ENCODE measurements at regions not wholly inside any gene's neighbourhood (a gene's known extent, or its start where the extent isn't known, plus 50 kb on each side); places are given as distances from the start of the nearest gene placed in this dataset.

DNA sequence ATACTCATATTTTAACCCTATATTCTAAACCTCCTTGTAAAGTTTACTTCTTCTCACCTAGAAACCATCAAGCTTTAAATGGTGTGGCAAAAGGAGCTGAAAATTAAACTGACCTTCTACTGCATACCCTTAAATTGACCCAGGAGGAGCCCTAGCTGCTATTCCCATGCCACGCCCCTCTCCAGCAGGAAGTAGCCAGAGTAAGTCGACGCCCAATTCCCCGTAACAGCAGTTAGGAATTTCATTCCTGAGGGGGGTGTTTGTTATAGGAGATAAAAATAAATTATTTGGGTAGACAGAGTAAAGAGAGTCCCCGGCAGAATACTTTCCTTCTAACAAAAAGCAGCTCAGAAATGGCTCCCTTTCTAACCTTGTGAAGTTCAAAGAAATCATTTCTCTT is 111.8 kb upstream of the FAM174A start:
- Histone ChIP-seq H3K4me3 (ENCODE audit: insufficient read length, low read depth) (no peak overlapping the region), H3K4me1 (ENCODE audit: insufficient read depth, insufficient read length) (no peaks in the 10 kb centered on the region), H3K36me3 (ENCODE audit: insufficient read depth, insufficient read length, low read length) (no peaks in the 10 kb centered on the region), H3K27me3 (ENCODE audit: insufficient read depth, insufficient read length) (no peaks in the 10 kb centered on the region), H3K9me3 (ENCODE audit: insufficient read depth, low read length) (peaks cover 18% of the 10 kb centered on the region), H3K9ac (ENCODE audit: insufficient read length, low read depth) (no peak overlapping the region)
- TF ChIP-seq ZNF274 (IDR thresholded peaks at IDR 0.05; ENCODE audit: low read depth, low read length) (no peak), SUZ12 (IDR thresholded peaks at IDR 0.05; ENCODE audit: extremely low read depth, insufficient read depth, insufficient read length) (no peak), YY1 (IDR thresholded peaks at IDR 0.05; ENCODE audit: insufficient read depth, insufficient read length) (no peak)
- no peak for DNase-seq (ENCODE audit: low read depth, low spot score)

DNA sequence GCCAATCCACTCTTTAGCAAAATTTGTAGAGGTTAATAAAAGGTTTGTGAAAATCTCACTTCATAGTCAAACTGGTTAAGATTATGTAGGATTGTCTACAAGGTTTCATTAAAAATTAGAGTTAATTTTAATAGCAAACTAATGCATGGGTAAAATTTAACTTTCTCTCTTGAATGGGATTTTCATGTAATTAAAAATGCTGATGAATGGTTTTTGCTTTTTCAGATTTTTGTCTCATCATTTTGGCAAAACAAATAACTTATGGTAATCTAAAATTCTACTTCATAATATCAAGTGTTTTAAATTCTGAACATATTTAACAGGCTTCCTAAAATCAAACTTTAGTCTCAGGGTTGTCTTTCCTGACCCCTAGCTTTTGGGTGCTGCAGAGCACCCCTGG is 113.8 kb upstream of the FAM174A start:
- no peak for DNase-seq (ENCODE audit: low read depth, low spot score)
- Histone ChIP-seq H3K36me3 (ENCODE audit: insufficient read depth, insufficient read length, low read length) (no peaks in the 10 kb centered on the region), H3K4me1 (ENCODE audit: insufficient read depth, insufficient read length) (no peaks in the 10 kb centered on the region), H3K4me3 (ENCODE audit: insufficient read length, low read depth) (no peak overlapping the region), H3K27me3 (ENCODE audit: insufficient read depth, insufficient read length) (no peaks in the 10 kb centered on the region), H3K9ac (ENCODE audit: insufficient read length, low read depth) (no peak overlapping the region), H3K9me3 (ENCODE audit: insufficient read depth, low read length) (peaks cover 18% of the 10 kb centered on the region)
- no peak for TF ChIP-seq SUZ12 (IDR thresholded peaks at IDR 0.05; ENCODE audit: extremely low read depth, insufficient read depth, insufficient read length)
- no peak for TF ChIP-seq YY1 (IDR thresholded peaks at IDR 0.05; ENCODE audit: insufficient read depth, insufficient read length)
- TF ChIP-seq ZNF274 (IDR thresholded peaks at IDR 0.05; ENCODE audit: low read depth, low read length), result no peak

DNA sequence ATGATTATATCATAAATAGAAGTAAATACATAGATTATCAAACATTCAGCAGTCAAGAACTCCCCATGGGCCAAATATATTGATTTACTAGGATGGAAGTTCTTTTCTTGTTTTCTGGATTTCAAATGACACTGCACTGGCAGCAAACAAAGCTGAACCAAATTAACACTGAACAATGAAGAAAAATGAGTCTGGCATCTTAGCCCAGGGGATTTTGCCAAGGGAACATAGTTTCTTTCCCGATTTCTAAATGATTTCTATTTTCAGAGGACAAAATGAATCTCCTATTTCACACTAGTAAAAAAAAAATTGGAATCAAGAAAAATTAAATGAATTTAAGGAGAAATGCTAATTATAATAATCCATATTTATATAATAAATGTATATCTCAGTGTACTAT is 116.9 kb upstream of the FAM174A start:
- no peaks in the 10 kb centered on the region for H3K4me1 ChIP-seq (ENCODE audit: insufficient read depth, insufficient read length)
- H3K9ac ChIP-seq (ENCODE audit: insufficient read length, low read depth), result no peak overlapping the region
- DNase-seq (ENCODE audit: low read depth, low spot score), result no peak
- H3K9me3 ChIP-seq (ENCODE audit: insufficient read depth, low read length), result no peaks in the 10 kb centered on the region
- no peak overlapping the region for H3K4me3 ChIP-seq (ENCODE audit: insufficient read length, low read depth)
- TF ChIP-seq SUZ12 (IDR thresholded peaks at IDR 0.05; ENCODE audit: extremely low read depth, insufficient read depth, insufficient read length) (no peak), ZNF274 (IDR thresholded peaks at IDR 0.05; ENCODE audit: low read depth, low read length) (no peak), YY1 (IDR thresholded peaks at IDR 0.05; ENCODE audit: insufficient read depth, insufficient read length) (no peak)
- H3K27me3 ChIP-seq (ENCODE audit: insufficient read depth, insufficient read length), result no peaks in the 10 kb centered on the region
- H3K36me3 ChIP-seq (ENCODE audit: insufficient read depth, insufficient read length, low read length), result no peaks in the 10 kb centered on the region

DNA sequence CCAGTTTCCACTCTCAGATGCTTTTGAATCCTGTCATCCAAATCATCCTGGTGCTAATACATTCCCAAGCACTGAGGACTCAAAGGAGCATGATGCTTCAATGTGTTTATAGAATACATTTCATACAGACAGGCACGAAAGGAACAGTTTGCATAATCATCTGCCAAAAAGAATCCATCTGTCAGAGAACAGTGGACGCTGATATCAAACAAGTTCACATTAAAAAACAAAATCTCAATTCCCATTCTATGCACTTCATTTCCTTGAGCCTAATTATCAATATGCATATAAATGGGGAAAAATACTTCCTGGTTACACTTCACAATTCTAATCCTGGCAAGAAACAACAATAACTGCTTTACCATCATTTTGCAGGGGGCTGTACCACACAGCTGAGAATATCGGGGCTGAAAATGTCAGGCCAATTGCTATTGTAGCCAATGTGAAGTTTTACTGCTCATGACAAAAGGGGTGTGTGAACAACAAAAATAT is 125.5 kb upstream of the FAM174A start:
- H3K4me1 ChIP-seq (ENCODE audit: insufficient read depth, insufficient read length), result no peaks in the 10 kb centered on the region
- no peak overlapping the region for H3K9ac ChIP-seq (ENCODE audit: insufficient read length, low read depth)
- DNase-seq (ENCODE audit: low read depth, low spot score), result no peak
- no peak overlapping the region for H3K4me3 ChIP-seq (ENCODE audit: insufficient read length, low read depth)
- no peaks in the 10 kb centered on the region for H3K36me3 ChIP-seq (ENCODE audit: insufficient read depth, insufficient read length, low read length)
- H3K9me3 ChIP-seq (ENCODE audit: insufficient read depth, low read length), result no peaks in the 10 kb centered on the region
- no peaks in the 10 kb centered on the region for H3K27me3 ChIP-seq (ENCODE audit: insufficient read depth, insufficient read length)
- TF ChIP-seq SUZ12 (IDR thresholded peaks at IDR 0.05; ENCODE audit: extremely low read depth, insufficient read depth, insufficient read length) (no peak), YY1 (IDR thresholded peaks at IDR 0.05; ENCODE audit: insufficient read depth, insufficient read length) (no peak), ZNF274 (IDR thresholded peaks at IDR 0.05; ENCODE audit: low read depth, low read length) (no peak)

DNA sequence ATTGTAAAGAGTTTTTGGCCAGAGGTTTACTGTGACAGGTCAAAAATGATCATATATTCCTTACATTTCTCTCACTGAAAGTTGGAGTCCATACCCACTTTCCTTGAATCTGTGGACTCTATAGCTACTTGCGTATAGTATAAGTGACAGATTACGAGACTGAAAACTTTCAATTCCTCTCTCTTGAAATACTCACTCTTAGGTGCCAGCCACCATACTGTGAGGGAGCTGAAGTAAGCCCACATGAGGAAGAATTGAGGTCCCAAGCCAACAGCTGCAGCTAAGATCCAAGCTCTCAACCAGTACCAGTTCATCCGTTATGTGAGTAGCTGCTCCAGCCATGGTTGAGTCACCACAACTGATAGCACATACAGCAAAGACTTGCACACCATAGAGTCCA is 128.1 kb upstream of the FAM174A start:
- Histone ChIP-seq H3K36me3 (ENCODE audit: insufficient read depth, insufficient read length, low read length) (no peaks in the 10 kb centered on the region), H3K27me3 (ENCODE audit: insufficient read depth, insufficient read length) (no peaks in the 10 kb centered on the region), H3K4me3 (ENCODE audit: insufficient read length, low read depth) (no peak overlapping the region), H3K9ac (ENCODE audit: insufficient read length, low read depth) (no peak overlapping the region), H3K9me3 (ENCODE audit: insufficient read depth, low read length) (no peaks in the 10 kb centered on the region), H3K4me1 (ENCODE audit: insufficient read depth, insufficient read length) (no peaks in the 10 kb centered on the region)
- TF ChIP-seq YY1 (IDR thresholded peaks at IDR 0.05; ENCODE audit: insufficient read depth, insufficient read length), result no peak
- TF ChIP-seq SUZ12 (IDR thresholded peaks at IDR 0.05; ENCODE audit: extremely low read depth, insufficient read depth, insufficient read length), result no peak
- no peak for TF ChIP-seq ZNF274 (IDR thresholded peaks at IDR 0.05; ENCODE audit: low read depth, low read length)
- no peak for DNase-seq (ENCODE audit: low read depth, low spot score)

DNA sequence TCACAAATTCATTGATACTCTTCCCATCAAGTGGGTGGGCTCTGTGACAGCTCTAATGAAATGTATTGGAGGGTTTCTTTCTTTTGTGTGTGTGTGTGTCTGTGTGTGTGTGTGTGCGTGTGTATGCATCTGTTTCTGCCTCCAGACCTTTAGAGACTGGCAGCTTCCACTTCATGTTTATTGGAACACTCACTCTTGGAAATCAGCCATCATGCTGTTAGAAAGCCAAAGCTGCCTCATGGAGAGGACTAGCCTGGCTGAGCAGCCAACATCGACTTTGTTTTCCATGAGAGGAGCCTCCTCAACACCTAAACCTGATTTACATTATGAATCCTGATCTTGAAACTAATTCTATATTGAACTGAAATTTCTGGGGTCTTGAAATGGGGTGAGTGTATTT is 128.5 kb upstream of the FAM174A start:
- no peak for TF ChIP-seq ZNF274 (IDR thresholded peaks at IDR 0.05; ENCODE audit: low read depth, low read length)
- TF ChIP-seq YY1 (IDR thresholded peaks at IDR 0.05; ENCODE audit: insufficient read depth, insufficient read length), result no peak
- no peak for TF ChIP-seq SUZ12 (IDR thresholded peaks at IDR 0.05; ENCODE audit: extremely low read depth, insufficient read depth, insufficient read length)
- Histone ChIP-seq H3K9ac (ENCODE audit: insufficient read length, low read depth) (no peak overlapping the region), H3K4me3 (ENCODE audit: insufficient read length, low read depth) (no peak overlapping the region), H3K4me1 (ENCODE audit: insufficient read depth, insufficient read length) (no peaks in the 10 kb centered on the region), H3K27me3 (ENCODE audit: insufficient read depth, insufficient read length) (no peaks in the 10 kb centered on the region), H3K9me3 (ENCODE audit: insufficient read depth, low read length) (no peaks in the 10 kb centered on the region), H3K36me3 (ENCODE audit: insufficient read depth, insufficient read length, low read length) (no peaks in the 10 kb centered on the region)
- DNase-seq (ENCODE audit: low read depth, low spot score), result no peak

DNA sequence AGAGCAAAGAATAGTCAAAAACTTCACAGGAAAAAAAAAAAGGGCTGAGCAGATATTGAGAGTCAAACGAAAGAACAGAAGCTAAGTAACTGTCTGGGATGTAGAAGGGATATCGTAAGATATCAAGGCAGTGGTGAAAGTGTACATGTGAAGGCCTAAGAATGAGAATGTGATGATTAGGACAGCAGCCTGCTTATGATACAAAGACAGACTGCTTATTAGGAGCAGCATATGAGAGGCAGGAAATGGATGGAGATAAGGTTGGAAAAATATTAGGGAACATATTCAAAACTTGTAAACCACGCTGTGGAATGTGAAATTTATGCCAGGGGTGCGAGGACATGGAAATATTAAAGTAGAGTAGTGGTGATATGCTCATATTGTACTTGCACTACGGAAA is 133.1 kb upstream of the FAM174A start:
- no peak overlapping the region for H3K4me3 ChIP-seq (ENCODE audit: insufficient read length, low read depth)
- TF ChIP-seq ZNF274 (IDR thresholded peaks at IDR 0.05; ENCODE audit: low read depth, low read length) (no peak), SUZ12 (IDR thresholded peaks at IDR 0.05; ENCODE audit: extremely low read depth, insufficient read depth, insufficient read length) (no peak), YY1 (IDR thresholded peaks at IDR 0.05; ENCODE audit: insufficient read depth, insufficient read length) (no peak)
- H3K4me1 ChIP-seq (ENCODE audit: insufficient read depth, insufficient read length), result no peaks in the 10 kb centered on the region
- H3K36me3 ChIP-seq (ENCODE audit: insufficient read depth, insufficient read length, low read length), result no peaks in the 10 kb centered on the region
- H3K9ac ChIP-seq (ENCODE audit: insufficient read length, low read depth), result no peak overlapping the region
- no peak for DNase-seq (ENCODE audit: low read depth, low spot score)
- H3K9me3 ChIP-seq (ENCODE audit: insufficient read depth, low read length), result no peaks in the 10 kb centered on the region
- H3K27me3 ChIP-seq (ENCODE audit: insufficient read depth, insufficient read length), result no peaks in the 10 kb centered on the region
